ENCODE measurements at regions not wholly inside any gene's neighbourhood (a gene's known extent, or its start where the extent isn't known, plus 50 kb on each side); places are given as distances from the start of the nearest gene placed in this dataset.

GRCh38 chrX:137695417-137695816 lies 129.5 kb downstream of the ZIC3 start:
- no peak overlapping the region for H3K27ac ChIP-seq
- H3K36me3 ChIP-seq: no peaks in the 10 kb centered on the region
- no peaks in the 10 kb centered on the region for H3K27me3 ChIP-seq
- DNase-seq (ENCODE audit: low read depth in 1 of 2, low spot score in 1 of 2): no peak
- no peaks in the 10 kb centered on the region for H3K9me3 ChIP-seq (ENCODE audit: low read depth)
- H3K4me1 ChIP-seq (ENCODE audit: low read depth): no peaks in the 10 kb centered on the region
- H3K4me3 ChIP-seq: no peak overlapping the region
- TF ChIP-seq CTCF (IDR thresholded peaks at IDR 0.05; ENCODE audit: low read depth, low read length): no peak

- Histone ChIP-seq H3K27me3 (no peaks in the 10 kb centered on the region), H3K9me3 (ENCODE audit: low read depth) (no peaks in the 10 kb centered on the region), H3K36me3 (no peaks in the 10 kb centered on the region), H3K27ac (no peak overlapping the region), H3K4me1 (ENCODE audit: low read depth) (no peaks in the 10 kb centered on the region), H3K4me3 (no peak overlapping the region)
- no peak for DNase-seq (ENCODE audit: low read depth in 1 of 2, low spot score in 1 of 2)
- no peak for TF ChIP-seq CTCF (IDR thresholded peaks at IDR 0.05; ENCODE audit: low read depth, low read length)
Observed at GRCh38 chrX:137707348-137707747, 141.4 kb downstream of the ZIC3 start.

- H3K36me3 ChIP-seq: no peaks in the 10 kb centered on the region
- no peak overlapping the region for H3K27ac ChIP-seq
- DNase-seq (ENCODE audit: low read depth in 1 of 2, low spot score in 1 of 2): no peak
- no peak for TF ChIP-seq CTCF (IDR thresholded peaks at IDR 0.05; ENCODE audit: low read depth, low read length)
- H3K4me1 ChIP-seq (ENCODE audit: low read depth): peaks cover 8% of the 10 kb centered on the region
- no peaks in the 10 kb centered on the region for H3K9me3 ChIP-seq (ENCODE audit: low read depth)
- no peaks in the 10 kb centered on the region for H3K27me3 ChIP-seq
- H3K4me3 ChIP-seq: no peak overlapping the region
Observed at GRCh38 chrX:137742846-137743245, 176.9 kb downstream of the ZIC3 start.

GRCh38 chrX:137743414-137743813 lies 177.5 kb downstream of the ZIC3 start:
- no peaks in the 10 kb centered on the region for H3K9me3 ChIP-seq (ENCODE audit: low read depth)
- no peak for TF ChIP-seq CTCF (IDR thresholded peaks at IDR 0.05; ENCODE audit: low read depth, low read length)
- DNase-seq (ENCODE audit: low read depth in 1 of 2, low spot score in 1 of 2): no peak
- H3K36me3 ChIP-seq: no peaks in the 10 kb centered on the region
- peaks cover 8% of the 10 kb centered on the region for H3K4me1 ChIP-seq (ENCODE audit: low read depth)
- no peaks in the 10 kb centered on the region for H3K27me3 ChIP-seq
- no peak overlapping the region for H3K27ac ChIP-seq
- no peak overlapping the region for H3K4me3 ChIP-seq

- no peaks in the 10 kb centered on the region for H3K27me3 ChIP-seq
- H3K36me3 ChIP-seq: no peaks in the 10 kb centered on the region
- no peak overlapping the region for H3K27ac ChIP-seq
- H3K4me1 ChIP-seq (ENCODE audit: low read depth): peaks cover 8% of the 10 kb centered on the region
- no peaks in the 10 kb centered on the region for H3K9me3 ChIP-seq (ENCODE audit: low read depth)
- no peak for TF ChIP-seq CTCF (IDR thresholded peaks at IDR 0.05; ENCODE audit: low read depth, low read length)
- no peak overlapping the region for H3K4me3 ChIP-seq
- DNase-seq (ENCODE audit: low read depth in 1 of 2, low spot score in 1 of 2): no peak
Observed at GRCh38 chrX:137746289-137746688, 180.4 kb downstream of the ZIC3 start.

Measured in cardiac muscle cell (in vitro differentiated cells and primary cell).